IPS DF 19.7 (cell line): ENCODE measurements at regions not wholly inside any gene's neighbourhood (a gene's known extent, or its start where the extent isn't known, plus 50 kb on each side); places are given as distances from the start of the nearest gene placed in this dataset.
"Not testable (repeated sequence)": the region's sequence is repeated elsewhere in the genome, so short reads cannot be mapped to it uniquely, and the experiment has no call there.

Source experiments
- DNase-seq: peaks from one replicate; pipeline ENCODE4 v3.0.0-alpha.2; 2013; ENCODE audit warnings: low read depth, low spot score

DNA sequence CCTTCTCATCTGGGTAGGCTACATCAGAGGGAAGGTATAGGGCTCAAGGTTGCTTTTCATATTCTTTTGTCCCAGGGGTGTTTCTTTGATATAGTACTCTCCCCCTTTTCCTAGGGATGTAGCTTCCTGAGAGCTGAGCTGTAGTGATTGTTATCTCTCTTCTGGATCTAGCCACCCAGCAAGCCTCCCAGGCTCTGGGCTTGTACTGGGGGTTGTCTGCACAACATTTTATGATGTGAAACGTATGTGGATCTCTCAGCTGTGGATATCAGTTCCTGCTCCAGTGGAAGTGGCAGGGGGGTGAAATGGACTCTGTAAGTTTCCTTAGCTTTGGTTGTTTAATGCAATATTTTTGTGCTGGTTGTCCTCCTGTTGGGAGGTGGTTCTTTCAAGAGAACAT lies 437.3 kb upstream of the SYNCRIP start:
- no peak for DNase-seq

DNA sequence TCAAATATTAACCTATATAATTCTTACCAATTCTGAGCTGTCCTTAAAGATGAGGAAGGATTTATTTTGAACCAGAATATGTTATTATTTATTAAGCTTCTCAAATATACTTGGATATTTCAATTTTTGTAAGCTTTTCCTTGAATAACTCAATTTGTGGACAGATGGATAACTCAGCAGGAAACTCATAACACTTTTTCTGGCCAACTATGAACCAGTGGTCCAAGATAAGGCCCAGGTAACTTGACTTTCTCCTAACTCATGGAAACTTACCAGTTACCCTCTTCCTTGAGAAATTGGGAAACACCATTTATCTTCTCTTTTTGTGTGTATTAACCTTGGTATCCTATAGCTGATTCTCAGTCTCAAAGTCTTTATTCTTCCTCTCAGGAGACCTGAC lies 427.5 kb upstream of the SYNCRIP start:
- no peak for DNase-seq

DNA sequence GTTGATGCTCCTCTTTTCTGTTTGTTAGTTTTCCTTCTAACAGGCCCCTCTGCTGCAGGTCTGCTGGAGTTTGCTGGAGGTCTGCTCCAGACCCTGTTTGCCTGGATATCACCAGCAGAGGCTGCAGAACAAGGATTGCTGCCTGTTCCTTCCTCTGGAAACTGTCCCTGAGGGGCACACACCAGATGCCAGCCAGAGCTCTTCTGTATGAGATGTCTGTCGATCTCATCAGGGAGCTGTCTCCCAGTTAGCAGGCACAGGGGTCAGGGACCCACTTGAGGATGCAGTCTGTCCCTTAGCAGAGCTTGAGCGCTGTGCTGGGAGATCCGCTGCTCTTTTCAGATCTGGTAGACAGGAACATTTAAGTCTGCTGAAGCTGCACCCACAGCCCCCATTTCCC lies 422.3 kb upstream of the SYNCRIP start:
- not testable (repeated sequence) for DNase-seq

DNA sequence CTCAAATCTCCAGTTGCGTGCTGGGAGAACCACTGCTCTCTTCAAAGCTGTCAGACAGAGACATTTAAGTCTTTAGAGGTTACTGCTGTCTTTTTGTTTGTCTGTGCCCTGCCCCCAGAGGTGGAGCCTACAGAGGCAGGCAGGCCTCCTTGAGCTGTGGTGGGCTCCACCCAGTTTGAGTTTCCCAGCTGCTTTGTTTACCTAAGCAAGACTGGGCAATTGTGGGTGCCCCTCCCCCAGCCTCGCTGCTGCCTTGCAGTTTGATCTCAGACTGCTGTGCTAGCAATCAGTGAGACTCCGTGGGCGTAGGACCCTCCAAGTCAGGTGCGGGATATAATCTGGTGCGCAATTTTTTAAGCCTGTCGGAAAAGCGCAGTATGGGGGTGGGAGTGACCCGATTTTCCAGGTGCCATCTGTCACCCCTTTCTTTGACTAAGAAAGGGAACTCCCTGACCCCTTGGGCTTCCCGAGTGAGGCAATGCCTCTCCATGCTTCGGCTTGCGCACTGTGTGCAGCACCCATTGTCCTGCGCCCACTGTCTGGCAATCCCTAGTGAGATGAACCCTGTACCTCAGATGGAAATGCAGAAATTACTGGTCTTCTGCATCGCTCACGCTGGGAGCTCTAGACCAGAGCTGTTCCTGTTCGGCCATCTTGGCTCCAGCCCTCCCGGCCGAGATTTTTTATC lies 414.8 kb upstream of the SYNCRIP start:
- DNase-seq: not testable (repeated sequence)

DNA sequence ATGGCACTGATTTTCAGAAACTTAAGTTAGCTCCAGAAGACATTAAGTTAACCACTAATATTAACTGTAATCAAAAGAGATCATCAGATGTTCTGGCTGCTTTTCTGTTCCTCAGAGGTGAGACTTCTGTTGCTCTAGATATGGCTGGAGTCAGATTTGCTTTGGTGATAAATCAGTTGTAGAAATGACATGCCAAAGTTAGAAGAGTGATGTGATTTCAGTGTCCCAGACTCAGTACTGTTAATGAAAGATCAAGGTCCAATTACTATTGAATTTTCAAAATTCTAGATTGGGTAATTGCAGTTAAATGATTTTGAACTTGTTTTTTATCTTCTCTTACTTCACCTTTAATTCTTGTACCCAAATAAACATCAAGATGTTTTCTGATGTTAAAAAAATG lies 402.4 kb upstream of the SYNCRIP start:
- DNase-seq: no peak

DNA sequence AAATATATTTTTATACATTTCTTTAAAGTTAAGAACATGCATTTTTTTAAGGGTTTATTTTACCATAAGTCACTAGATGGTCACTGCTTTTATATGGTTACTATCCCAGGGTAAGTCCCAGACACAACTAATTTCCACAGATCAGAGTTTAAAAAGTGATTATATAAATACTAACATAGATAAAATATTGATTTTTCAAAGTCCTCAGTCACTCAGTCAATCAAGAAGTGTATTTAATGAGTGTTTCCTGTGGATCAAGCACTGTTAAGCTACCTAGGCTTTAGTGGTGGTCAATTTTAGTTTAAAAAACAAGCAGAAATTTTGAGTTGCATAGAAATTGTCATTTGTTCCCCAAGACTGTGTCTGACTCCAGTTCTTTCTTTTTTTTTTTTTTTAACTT lies 399.5 kb upstream of the SYNCRIP start:
- no peak for DNase-seq

DNA sequence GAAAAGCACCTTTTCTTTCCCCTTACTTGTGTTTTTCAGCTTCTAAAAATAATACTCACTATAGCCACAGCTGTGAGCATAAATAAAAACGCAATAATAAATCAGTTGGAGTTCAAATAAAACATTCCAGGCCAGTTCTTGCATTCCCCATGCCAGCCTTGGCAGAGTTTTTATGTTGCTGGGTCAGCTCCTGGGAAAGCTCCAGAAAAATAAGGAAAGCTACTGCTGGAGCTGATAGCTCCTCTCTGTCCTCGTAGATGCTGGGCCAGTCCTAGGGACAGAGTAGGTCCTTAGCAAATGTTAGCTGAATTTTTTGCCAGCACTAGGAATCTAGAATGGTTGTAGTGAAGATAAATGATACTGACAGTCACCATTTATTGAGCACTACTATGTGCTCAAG lies 389.0 kb upstream of the SYNCRIP start:
- no peak for DNase-seq

DNA sequence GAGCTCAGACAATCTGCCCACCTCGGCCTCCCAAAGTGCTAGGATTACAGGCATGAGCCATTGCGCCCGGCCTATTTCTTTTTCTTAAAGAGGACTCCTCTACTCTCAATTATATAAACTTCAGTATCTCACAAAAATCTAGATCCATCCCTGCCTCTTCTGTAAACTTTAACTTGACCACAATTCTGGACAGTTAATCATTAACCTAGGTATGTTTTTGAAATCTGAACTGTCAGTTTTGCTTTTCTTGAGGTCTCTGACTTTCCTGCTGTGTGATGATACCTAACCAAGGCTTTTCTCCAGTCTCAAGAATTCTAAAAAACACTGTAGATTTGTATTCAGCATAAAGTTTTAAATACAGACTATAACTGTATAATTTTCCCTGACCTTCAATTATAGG lies 388.2 kb upstream of the SYNCRIP start:
- no peak for DNase-seq

DNA sequence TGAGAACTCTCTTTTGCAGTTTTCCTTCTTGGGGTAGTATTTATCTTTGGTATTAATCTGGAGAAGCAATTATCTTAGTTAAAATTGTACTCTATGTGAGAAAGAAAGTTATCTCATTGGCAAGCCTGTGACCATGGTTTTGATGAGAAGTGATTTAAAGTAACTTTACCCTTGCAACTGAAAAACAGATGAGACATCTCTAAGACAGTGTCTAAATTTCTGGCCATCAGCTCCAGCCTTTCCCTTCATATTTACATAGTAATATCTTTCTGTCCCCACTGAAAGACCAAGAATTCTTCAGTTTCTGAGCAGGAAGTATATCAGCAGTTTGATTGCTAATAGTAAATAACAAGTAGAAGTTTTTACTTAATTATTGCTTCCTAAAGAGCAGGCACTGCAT lies 386.1 kb upstream of the SYNCRIP start:
- DNase-seq: no peak

DNA sequence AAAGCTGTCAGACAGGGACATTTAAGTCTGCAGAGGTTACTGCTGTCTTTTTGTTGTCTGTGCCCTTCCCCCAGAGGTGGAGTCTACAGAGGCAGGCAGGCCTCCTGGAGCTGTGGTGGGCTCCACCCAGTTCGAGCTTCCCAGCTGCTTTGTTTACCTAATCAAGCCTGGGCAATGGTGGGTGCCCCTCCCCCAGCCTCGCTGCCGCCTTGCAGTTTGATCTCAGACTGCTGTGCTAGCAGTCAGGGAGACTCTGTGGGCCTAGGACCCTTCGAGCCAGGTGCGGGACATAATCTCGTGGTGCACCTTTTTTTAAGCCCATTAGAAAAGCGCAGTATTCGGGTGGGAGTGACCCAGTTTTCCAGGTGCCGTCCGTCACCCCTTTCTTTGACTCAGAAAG lies 384.2 kb upstream of the SYNCRIP start:
- DNase-seq: not testable (repeated sequence)

DNA sequence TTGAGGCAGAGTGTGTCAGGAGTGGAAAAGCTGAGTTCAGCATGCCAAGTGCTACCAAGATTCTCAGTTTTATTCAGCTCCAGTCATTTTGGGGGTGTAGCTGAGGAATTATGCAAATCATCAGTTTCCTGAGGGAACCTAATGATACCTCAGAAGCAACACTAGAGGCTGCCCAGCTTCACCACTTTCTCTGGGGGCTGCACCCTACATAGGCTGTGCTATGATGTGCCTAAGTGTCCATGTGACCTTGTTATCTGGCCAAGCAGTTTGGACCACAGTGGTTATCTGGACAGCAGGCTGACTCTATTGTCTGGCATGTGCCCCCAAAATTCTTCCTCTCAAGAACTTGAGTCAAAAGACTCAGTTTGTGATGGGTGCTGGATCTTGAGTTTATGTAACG lies 374.6 kb upstream of the SYNCRIP start:
- DNase-seq: no peak

DNA sequence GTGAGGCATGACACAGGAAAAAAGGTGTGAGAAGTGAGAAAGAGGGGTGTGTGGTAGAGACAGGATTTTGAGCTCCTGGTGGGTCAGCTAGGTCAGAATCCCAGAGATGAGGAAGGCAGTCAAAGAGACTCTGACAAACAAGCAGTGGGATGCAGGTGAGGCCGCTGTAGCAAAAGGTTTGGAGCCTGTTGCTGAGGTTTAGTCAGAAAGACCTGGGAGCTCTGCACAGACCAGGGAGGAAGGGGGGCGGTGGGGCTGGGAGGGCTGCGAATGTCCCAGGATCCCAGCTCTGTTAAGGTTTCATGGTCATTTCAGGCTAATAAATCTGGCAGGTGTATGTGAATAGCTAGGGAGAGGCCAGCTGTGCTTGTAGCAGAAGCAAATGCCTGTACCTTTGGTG lies 373.9 kb upstream of the SYNCRIP start:
- no peak for DNase-seq

DNA sequence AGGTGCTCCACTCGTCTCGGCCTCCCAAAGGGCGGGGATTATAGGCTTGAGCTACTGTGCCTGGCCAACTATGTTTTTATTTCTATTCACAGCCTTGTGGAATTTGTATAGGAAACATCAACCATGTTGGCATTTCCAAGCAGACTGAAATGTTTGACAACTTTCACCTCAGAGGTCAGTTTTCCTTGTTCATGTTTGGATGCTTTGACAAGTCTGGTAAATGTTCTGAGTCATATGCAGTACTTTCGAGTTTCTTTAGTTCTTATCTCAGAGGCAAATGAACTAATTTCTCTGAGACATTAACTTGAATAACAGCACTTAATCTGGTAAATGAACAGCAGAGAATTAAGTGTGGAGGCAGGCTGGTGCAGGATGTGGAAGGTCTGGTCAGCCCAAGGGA lies 373.4 kb upstream of the SYNCRIP start:
- no peak for DNase-seq

DNA sequence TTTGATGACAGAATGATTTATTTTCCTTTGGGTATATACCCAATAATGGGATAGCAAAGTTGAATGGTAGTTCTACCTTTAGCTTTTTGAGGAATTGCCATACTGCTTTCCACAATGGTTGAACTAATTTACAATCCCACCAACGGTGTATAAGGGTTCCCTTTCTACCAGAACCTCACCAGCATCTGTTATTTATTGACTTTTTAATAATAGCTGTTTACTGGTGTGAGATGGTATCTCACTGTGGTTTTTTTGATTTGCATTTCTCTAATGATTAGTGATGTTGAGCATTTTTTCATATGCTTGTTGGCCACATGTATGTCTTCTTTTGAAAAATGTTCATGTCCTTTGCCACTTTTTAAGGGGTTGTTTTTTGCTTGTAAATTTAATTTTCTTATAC lies 370.3 kb upstream of the SYNCRIP start:
- DNase-seq: not testable (repeated sequence)

DNA sequence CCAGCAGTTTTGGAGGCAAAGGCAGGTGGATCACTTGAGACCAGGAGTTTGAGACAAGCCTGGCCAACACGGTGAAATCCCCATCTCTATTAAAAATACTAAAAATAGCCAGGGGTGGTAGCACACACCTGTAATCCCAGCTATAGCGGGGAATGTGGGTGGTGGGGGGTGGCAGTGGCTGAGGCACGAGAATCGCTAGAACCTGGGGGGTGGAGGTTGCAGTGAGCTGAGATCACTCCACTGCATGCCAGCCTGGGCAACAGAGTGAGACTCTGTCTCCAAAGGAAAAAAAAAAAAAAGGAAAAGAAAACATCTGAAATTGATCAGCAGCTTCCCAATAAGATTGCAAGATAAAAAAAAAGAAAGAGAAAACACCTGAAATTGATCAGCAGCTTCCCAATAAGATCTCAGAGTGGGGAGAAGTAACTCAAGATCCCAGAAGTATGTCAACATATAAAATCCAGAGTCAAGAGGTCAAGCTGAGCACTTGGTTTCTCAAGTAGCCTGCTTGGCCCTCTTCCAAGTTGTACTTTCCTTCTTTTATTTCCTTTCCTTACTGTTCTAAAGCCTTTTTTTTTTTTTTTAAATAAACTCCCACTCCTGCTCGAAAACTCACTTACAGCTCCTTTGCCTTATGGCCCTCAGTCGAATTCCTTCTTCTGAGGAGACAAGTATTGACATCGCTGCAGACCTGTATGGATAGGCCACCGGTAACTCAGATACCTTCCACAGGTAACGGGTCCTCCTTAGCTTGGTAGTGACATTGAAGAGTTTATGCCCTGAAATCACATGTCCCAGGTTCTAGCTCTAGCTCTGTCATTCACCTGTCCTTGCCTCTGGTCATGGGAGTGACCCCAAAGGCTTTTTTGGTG lies 368.5 kb upstream of the SYNCRIP start:
- no peak for DNase-seq

DNA sequence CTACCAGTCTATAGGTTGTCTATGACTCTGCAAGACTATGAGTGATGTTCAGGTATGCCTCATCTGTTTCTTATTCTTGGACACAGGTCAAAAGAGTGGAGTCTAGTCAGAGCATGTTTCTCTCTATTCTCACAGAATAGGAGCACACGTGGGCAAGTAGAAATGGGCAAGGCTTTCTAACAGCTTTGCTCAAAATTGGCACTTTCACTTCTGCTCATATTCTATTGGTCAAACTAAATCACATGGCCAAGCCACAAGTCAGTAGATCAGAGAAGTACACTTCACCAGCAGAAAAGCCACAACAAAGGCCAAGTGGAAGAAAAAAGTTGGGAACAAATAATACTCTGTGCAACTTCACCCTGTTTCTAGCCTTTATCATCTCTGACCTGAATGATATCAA lies 354.5 kb upstream of the SYNCRIP start:
- DNase-seq: no peak

DNA sequence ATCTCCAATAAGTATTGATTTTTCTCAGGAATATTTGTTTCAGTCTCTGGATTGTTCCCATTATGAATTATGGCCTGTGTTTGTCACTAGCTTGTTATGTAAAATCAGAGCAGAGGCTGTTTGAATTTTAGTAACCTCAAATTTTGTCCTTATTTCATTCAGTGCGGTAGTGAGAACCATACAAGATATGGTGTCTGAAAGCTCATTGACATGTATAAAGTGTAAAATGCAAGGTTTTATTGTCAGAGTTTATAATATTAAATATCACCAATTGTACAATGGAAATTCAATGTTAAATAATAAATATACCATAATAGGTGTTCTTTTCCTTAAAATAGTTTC lies 353.3 kb upstream of the SYNCRIP start:
- no peak for DNase-seq

DNA sequence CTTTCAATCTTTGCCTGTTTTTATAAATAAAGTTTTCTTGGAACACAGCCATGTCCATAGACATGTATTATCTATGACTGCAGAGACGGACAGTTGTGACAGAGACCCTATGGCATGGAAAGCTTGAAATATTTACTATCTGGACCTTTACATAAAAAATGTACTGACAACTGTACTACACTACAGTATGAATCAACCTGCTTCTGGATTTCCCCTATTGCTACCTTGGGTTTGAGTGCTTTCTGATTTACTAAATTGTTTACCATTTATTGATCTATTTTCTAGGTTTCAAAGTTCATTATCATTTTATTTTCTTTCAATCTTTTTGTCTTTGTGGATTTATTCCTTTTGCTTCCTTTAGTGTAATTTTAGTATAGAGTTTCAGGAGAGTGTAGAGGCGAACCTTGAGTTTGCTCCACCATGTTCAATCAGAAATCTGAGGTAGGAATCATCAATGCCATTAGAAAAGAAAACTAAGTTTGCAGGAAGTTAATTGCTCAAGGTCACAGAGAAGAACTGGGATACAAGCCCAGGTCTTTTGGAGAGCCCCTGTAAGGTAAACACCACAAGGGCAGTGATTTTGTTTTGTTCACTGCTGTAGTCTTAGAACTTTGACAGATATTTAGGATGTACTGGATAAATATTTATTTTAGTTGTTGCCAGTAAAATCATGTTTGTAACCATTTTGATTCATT lies 352.8 kb upstream of the SYNCRIP start:
- DNase-seq: no peak

DNA sequence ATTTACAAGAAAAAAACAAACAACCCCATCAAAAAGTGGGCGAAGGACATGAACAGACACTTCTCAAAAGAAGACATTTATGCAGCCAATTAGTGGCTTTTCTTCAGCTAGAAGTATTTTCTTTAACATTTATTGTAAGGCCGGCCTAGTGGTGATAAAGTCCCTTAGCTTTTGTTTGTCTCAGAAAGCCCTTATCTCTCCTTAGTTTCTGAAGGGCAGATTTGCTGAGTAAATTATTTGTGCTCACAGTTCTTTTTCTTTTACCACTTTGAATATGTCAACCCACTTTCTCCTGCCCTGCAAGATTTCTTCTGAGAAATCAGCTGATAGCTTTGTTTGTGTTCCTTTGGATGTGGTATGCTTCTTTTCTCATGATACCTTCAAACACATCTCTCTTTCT lies 344.0 kb upstream of the SYNCRIP start:
- DNase-seq: no peak

DNA sequence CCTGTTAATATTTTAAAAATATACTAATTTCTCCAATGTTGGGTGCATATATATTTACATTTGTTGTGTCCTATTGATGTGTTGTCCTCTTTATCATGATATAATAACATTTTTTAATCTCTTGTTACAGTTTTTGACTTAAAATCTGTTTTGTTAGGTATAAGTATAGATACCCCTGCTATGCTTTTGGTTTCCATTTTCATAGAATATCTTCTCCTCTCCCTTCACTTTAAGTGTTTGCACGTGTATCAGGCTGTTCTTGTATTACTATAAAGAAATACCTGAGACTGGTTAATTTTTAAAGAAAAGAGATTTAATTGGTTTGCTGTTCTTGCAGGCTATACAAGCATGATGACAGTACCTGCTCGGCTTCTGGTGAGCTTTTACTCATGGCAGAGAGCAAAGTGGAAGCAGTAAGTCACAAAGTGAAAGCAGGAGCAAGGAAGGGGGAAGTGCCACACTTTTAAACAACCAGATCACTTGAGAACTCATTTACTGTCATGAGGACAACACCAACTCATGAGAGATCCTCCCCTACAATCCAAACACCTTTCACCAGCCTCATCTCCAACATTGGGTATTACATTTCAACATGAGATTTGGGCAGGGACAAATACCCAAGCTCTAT lies 340.5 kb upstream of the SYNCRIP start:
- no peak for DNase-seq

DNA sequence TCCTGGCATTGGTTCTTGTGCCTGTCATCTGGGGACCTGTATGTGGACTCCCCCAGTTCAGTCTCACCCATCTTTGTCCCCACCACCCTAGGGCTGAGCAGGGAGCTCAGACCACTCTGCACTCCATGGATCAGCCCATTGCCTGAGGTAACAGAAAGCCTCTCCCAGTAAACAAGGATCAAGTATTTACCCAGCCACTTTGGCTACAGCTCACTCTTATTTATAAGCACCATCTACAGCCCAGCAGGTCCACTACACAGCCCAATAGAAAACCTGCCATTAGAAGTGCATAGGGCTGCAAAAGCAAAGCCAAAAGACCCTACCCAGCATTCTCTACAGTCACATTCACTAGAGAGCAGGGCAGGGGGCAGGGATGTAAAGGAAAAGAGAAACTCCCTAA lies 335.0 kb upstream of the SYNCRIP start:
- DNase-seq: no peak

DNA sequence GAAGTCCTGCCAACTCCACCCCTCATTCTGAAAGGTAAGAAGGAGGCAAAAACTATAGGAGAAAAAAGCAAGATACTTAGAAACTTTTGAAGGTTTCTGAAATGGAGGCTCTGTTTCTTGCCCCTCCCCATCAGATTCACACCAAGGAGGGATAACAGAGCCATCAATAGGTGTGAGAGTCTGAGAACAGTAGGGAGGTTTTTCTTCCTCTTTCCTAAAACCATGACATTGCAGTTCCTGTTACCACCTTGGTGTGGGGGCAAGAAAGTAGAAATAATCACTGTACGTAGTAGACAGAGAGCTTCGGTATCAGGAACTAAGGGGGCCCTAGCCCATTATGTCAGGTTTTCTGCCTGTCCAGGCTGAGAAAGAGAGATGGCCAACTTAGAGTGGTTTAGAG lies 333.3 kb upstream of the SYNCRIP start:
- DNase-seq: no peak
